H1 (cell line): ENCODE measurements at regions not wholly inside any gene's neighbourhood (a gene's known extent, or its start where the extent isn't known, plus 50 kb on each side); places are given as distances from the start of the nearest gene placed in this dataset.

Experiments
- ATF2 ChIP-seq: IDR thresholded peaks from 2 replicates; pipeline ENCODE4 v1.6.1; 2012; ENCODE audit warnings: low read length, inconsistent platforms
- CHD2 ChIP-seq: IDR thresholded peaks from 2 replicates; pipeline ENCODE4 v1.6.1; 2012; ENCODE audit warnings: low read length, improper control_type of control experiment
- NRF1 ChIP-seq: IDR thresholded peaks from 2 replicates; pipeline ENCODE4 v1.6.1; 2011; ENCODE audit warnings: mild to moderate bottlenecking, low read depth, low read length, improper control_type of control experiment
- POLR2A ChIP-seq, 2 experiments: IDR thresholded peaks; 1 replicate in 1 of 2; 2 replicates in 1 of 2; pipeline ENCODE4 v1.6.1; 2011; ENCODE audit warnings: low read depth in 2 of 2, low read length in 2 of 2, mild to moderate bottlenecking in 2 of 2; ENCODE audit errors: control extremely low read depth in 1 of 2
- SIX5 ChIP-seq: IDR thresholded peaks from 2 replicates; pipeline ENCODE4 v1.6.1; 2011; ENCODE audit warnings: mild to moderate bottlenecking, low read depth, low read length
- SP1 ChIP-seq: IDR thresholded peaks from 2 replicates; pipeline ENCODE4 v1.6.1; 2011; ENCODE audit warnings: low read depth, low read length
- TF ChIP-seq, protein P1 (sequence below), 3 experiments: IDR thresholded peaks; 1 replicate in 2 of 3; 2 replicates in 1 of 3; pipeline versions ENCODE4 v1.5.1 to v1.6.1; 2011; ENCODE audit warnings: low read length in 3 of 3, mild to moderate bottlenecking in 3 of 3, inconsistent platforms in 2 of 3, low read depth in 1 of 3, moderate library complexity in 1 of 3; ENCODE audit not compliant: insufficient read depth in 1 of 3; ENCODE audit errors: control extremely low read depth in 1 of 3

DNA sequence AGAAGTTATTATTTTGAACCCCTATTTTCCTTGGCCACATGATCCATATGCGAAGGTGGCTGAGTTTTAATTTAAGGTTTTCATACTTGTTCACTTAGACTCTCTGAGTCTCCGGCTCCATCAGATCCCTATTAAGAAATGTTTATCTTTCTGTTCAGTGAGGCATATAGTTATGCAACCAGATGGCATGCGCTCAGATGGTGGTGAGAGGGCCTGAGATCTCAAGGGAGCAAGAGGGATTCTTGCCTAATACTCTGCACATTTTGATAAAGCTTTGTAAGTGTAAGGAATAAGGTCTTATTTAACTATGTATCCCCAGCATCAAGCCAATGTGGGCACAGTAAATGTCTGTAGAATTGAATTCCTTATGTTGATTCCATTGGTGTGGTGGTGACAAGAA is 78.9 kb upstream of the DPH6 start:
- no peak for TF ChIP-seq ATF2
- TF ChIP-seq SIX5 = no peak
- TF ChIP-seq CHD2 = no peak
- TF ChIP-seq, protein P1, sequence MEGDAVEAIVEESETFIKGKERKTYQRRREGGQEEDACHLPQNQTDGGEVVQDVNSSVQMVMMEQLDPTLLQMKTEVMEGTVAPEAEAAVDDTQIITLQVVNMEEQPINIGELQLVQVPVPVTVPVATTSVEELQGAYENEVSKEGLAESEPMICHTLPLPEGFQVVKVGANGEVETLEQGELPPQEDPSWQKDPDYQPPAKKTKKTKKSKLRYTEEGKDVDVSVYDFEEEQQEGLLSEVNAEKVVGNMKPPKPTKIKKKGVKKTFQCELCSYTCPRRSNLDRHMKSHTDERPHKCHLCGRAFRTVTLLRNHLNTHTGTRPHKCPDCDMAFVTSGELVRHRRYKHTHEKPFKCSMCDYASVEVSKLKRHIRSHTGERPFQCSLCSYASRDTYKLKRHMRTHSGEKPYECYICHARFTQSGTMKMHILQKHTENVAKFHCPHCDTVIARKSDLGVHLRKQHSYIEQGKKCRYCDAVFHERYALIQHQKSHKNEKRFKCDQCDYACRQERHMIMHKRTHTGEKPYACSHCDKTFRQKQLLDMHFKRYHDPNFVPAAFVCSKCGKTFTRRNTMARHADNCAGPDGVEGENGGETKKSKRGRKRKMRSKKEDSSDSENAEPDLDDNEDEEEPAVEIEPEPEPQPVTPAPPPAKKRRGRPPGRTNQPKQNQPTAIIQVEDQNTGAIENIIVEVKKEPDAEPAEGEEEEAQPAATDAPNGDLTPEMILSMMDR (IDR thresholded peaks at IDR 0.05; ENCODE audit: control extremely low read depth in 1 of 3, insufficient read depth in 1 of 3, low read depth in 1 of 3, low read length in 3 of 3) = no peak
- no peak for TF ChIP-seq SP1
- no peak for TF ChIP-seq NRF1
- TF ChIP-seq POLR2A (IDR thresholded peaks at IDR 0.05; ENCODE audit: control extremely low read depth in 1 of 2, low read depth in 2 of 2, low read length in 2 of 2) = no peak
